ENCODE measurements at regions not wholly inside any gene's neighbourhood (a gene's known extent, or its start where the extent isn't known, plus 50 kb on each side); places are given as distances from the start of the nearest gene placed in this dataset.

DNA sequence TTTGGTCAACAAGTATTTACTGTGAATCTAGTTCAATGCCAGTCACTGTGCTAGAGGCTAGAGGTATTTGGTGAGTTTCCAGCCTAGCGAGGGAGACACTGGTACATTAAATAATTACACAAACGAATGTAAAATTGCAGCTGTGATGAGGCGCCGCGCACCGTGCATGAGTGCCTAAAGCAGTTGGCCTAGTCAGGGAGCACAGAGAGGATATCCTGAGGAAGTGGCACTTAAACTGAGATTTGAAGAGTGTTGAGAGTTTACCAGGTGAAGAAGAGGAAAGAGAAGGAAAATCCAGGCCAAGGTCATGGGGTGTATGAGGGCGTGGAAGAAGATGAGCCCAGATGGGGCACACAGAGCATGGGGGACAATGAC lies 157.6 kb upstream of the NDUFV2 start:
- no peak for DNase-seq (ENCODE audit: low read depth)

DNA sequence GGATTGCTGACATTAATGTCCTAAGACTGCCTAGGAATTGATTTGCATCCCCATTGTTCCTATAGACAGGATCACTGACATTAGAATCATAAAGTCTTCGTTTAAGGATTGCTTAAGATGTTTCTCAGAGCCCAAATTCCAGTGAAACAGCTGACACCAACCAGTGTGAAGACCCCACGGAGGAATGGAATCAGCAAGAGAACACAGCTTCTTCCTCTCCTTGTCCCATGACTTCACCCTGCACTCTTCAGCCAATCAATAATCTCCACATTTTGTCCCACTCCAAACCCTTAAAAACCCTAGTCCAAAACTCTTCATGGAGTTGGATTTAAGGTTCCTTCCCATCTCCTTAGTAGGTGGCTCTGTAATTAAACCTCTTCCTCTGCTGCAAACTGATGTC lies 157.0 kb upstream of the NDUFV2 start:
- no peak for DNase-seq (ENCODE audit: low read depth)

DNA sequence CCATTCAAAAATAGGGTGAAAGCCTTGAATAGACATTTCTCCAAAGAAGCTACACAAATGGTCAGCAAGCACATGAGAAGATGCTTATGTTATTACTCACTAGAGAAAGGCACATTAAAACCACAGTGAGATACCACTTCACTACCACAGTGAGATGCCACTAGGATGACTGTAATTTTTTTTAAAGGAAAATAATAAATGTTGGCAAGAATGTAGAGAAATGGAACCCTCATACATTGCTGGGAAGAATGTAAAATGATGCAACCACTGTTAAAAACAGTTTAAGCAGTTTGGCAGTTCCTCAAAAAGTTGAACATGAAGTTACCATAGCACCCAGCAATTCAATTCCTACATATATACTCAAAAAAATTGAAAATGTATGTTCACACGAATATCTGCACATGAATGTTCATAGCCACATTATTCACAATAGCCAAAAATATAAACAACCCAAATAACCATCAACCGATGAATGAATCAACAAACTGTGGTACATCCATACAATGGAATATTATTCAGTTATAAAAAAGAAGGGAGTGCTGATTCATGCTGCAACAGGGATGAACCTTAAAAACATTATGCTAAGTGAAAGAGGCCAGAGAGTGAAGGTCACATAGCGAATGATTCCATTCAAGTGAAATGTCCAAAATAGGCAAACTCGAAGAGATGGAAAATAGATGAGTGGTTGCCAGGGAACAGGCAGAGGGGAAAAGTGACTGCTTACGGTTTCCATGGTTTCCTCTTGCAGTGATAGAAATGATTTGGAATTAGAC lies 156.2 kb upstream of the NDUFV2 start:
- peak; percentile 98 for DNase-seq (ENCODE audit: low read depth)

DNA sequence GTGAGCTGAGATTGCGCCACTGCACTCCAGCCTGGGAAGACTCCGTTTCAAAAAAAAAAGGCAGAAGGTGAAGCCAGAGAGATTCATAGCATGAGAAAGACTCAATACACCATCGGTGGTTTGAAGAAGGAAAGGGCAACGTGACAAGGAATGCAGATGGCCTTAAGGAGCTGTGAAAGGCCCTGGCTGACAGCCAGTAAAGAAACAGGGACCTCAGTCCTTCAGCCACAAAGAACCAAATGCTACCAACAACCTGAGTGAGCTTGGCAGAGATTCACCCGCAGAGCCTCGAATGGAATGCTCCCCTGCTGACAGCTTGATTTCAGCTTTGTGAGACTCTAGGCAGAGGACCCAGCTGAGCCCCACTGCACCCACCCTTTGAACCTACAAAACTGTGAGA lies 154.9 kb upstream of the NDUFV2 start:
- DNase-seq (ENCODE audit: low read depth), result peak; percentile 32

DNA sequence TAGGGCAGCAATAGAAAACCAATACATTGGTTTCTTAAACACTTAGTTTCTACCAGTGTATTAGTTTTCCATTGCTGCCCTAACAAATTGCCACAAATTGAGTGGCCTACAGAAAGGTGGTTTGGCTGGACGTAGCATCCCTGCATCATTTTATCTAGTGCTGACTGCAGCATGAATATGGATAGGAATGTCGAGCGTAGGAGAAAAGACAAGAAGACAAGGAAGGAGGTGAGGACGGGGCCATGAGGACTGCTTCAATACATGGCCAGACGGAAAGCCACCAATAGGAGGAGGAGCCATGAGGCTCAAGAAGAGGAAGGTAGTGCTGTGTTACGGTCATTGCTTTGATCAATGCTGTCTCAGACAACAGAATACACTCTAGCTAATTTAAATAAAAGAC lies 154.5 kb upstream of the NDUFV2 start:
- no peak for DNase-seq (ENCODE audit: low read depth)

DNA sequence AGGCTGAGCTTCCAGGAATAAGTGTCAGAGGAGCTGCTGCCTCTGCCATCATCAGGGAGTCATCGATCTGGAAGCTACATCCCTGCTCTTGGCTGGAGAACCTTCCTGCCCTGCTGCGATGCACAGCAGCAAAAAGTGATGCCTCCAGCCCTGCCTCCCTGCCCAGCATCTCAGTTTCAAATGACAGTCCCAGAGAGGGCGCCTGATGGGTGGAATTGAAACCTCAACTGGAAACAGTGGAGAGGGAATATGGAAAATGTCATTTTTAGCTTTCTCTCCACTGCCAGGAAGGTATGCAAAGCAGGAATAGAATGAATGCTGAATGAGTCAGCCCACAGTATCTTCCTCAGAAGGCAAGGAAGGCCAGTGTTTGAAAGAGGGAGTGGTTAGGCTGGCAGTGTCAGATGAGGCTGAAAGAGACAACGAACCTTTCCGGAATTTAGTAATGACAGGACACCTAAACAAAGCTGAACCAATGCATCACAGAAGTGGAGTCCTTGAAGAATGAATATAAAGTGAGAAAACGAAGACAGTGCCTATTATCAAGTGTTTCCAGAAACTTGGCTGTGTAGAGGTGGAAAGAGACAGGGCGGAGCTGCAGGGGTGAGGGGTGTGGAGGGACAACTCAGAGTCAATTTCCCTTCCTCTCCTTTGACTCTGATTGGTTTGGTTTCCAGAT lies 153.9 kb upstream of the NDUFV2 start:
- peak; percentile 89 for DNase-seq (ENCODE audit: low read depth)

DNA sequence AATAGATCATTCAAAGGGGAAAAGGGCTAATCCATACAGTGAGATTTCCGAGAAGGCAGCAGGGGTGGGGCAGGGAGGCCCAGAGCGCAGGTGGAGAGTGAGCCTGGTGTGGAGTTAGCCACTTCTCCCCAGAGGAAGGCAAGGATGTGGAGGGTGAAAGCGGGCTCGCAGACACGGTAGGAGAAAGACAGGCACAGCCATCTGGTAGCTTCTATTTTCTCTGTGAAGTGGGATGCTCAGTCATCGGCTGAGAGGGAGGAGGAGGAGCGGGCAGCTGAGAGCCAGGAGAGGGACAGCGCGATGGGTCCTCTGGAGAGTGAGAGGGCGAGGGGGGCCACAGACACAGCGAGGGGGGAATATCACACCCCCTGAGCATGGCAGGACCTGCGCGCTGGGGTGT lies 153.3 kb upstream of the NDUFV2 start:
- DNase-seq (ENCODE audit: low read depth), result no peak

DNA sequence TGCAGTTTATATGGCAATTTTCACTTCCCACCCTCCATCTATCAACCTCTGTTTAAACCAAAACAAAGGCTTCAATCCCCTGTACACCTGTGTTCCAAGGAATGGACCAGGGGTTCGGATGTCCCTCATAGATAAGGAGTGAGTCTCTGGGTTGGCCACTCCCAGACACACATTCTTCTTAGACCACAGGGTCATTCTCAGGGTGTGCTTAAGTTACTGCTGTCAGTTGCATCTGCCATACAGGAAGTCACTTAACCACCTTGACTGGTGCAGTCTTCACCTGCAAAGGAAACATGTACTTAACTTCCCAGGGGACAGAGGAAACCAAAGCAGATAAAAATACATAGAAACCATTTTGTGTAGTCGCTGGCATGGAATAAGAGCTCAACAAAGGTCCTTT lies 151.0 kb upstream of the NDUFV2 start:
- no peak for DNase-seq (ENCODE audit: low read depth)

DNA sequence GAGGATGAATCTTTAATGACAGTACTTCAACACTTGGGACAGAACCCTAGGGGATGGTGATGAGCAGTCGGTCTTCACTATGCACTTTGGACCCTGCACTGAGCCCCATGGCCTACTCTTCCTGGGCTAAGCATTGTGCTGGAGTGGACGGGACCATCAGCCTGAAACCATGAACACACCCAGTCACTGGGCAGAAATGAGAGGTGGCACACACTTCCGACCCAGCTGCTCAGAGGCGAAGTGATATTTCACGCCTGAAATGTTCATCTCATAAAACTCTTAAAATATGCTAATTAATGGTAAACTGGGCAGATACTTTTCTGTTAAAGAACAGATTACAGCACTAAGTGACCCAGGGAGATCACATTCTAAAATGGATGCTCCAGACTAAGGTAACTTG lies 150.3 kb upstream of the NDUFV2 start:
- no peak for DNase-seq (ENCODE audit: low read depth)

DNA sequence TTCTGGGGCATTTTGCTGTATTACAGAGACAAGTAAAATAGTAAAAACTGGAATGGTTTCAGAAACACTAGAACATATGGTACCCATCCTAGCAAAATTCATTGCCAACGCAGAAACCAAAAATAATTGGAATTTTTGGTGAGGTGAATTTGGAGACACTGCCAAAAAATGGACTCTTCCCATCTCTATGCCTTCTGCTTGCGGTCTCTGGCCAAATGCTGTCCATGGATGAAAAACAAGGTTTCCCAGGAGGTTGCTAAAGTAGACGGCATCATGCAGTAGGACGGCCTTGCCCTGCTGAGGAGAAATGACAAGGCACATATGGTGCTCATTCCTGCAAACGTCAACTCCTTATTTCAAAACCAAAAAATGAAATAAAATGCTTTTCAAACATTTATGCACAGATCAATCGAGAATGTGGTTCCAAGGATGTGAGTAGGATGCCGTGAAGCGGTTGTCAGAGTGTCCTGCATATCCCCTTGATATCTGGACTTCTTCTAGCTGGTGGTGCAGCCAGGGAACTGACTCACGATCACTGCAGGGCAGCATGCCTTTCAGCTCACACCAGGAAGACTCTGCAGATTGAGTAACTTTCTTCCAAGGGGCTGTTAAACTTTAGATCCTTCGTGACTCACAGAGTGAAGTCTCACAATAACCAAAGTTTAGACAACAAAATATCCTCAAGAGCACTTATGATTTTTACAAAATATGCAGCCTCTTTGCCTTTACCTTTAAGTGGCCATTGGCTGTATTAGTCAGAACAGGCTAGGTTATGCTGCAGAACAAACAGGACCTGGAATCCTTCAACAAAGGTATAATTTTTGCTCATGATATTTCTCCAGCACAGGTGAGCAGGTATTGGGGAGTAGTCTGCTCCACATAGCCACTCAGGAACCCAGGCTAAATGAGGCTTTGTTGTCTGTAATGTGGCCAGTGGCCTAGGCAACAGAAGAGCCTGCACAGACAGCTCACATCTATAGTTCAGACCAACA lies 149.4 kb upstream of the NDUFV2 start:
- DNase-seq (ENCODE audit: low read depth), result peak; percentile 96

DNA sequence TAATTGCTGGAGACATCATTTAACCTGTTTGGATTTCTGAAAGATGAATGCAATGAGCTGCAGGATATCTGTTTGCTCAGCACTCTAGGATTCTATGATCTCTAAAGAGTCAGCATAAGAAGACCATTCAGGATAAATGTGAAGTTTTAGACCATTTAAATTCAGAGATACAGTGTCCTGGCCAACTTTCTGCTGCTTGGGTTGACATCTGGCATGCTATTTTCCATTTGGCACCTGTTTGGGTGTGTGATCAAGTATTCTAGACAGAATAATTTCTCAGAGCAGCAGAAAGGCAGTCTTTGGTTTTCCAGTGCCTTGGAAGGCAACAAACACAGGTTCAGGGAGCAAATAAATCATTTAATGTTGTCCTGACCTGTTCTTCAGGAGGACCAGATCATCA lies 144.8 kb upstream of the NDUFV2 start:
- DNase-seq (ENCODE audit: low read depth), result no peak

DNA sequence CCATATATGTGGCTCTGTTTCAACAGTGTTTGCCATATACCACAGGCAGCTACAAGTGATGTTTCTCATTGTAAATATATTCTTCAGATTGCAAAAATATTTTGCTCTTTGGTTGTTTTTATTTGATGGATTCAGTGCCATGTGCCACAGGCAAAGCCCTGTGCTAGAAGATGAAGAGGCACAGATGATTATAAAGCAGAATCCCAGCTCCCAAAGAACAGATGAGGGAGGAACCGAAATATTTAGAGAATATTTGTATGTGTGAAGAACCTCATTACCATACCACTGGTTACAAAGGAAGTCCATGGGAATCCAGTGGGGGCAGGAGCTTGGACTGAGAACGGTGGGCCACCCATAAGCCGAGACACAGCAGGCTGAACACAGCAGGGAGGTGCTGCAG lies 143.8 kb upstream of the NDUFV2 start:
- no peak for DNase-seq (ENCODE audit: low read depth)

DNA sequence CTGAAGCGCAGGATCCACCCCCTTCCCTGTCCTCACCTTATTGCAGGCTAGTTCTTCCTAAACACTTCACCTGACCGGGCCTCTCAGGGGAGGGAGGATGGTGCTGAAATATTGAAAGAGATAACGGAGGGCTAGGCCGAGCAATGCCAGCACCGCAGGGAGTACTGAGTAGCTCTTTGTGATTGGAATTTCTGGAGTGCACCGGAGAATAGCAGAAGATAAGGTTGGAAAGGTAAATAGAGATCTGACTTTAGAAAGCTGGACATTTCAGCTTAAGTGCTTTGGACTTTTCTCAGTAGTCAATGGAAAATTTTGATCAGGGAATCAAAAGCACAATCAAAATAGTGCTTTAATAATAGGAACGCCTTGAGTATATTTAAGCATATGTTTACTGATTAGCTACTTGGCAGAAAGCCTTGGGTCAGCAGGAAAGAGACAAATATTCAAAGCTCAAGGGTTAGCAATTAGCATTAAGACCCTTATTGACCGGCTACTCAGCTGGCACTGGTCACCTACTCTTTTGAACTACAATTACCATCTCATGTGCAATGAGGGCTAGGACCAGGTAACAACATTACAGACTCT lies 142.9 kb upstream of the NDUFV2 start:
- DNase-seq (ENCODE audit: low read depth), result no peak

DNA sequence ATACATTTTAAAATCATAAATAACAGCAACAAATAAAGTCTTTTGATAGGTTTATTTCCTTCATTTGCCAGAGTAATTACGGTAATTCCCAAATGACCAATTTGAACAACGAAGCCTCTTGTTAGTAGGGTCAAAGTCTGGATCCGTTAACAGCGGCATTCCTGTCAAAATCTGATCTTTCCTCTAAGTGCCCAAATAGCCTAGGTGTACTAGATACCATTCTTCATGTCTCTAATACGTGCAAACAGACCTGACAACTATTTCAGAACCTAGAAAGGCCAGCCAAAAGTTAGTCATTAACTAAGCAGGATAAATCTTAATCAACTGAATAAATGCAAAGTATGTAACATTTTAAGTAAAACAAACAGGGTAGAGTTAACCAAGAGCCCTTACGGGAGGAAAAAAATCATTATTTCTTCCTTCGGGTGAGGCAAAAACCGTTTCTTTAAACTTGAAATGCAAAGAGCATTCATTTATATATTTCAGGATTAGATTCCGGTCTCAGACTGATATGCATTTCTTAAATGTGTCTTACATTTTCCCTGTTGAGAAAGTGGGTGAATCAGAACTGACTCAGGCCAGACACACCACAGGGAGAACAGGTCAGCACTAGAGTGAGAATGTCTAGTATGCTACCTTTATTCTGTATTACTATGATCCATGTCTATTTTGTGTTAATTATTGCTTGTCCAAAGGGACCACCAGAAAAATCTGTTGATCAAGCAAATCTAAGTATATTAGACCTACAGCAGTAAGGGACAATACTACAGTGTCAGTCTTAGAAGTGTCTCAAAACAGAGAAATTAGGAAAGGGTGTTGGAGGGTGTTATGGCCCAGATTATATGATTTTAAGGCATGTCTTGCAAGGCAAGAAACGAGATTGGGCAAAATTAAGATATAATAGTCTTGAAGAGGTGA lies 141.5 kb upstream of the NDUFV2 start:
- DNase-seq (ENCODE audit: low read depth), result peak; percentile 50

DNA sequence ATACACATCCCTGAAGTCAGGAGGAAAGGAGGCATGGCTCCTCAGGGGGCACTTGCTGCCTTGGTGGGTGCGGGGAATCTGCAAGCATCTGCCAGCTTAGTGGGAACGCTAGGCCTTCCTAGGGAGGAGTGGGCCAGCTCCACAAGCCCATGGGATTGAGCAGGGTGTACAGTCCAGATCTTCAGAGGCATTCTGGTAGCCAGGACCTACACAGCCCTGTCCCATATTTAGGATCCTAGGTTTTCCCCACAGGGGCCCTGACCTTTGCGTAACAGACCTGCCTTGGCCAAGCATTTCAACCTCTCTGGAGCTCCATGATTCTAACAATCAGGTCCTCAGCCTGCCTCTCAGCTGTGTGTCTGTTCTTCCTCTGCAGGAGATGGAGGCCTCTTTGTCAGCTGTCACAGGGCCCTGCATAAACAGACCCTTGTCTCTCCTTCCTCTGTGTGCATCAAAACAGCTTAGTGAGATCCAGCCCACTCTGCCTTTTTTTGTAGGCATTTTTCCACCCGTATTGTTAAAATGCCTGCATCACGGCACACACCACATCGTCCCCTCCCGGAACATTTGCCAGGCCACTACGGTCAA lies 140.2 kb upstream of the NDUFV2 start:
- no peak for DNase-seq (ENCODE audit: low read depth)

DNA sequence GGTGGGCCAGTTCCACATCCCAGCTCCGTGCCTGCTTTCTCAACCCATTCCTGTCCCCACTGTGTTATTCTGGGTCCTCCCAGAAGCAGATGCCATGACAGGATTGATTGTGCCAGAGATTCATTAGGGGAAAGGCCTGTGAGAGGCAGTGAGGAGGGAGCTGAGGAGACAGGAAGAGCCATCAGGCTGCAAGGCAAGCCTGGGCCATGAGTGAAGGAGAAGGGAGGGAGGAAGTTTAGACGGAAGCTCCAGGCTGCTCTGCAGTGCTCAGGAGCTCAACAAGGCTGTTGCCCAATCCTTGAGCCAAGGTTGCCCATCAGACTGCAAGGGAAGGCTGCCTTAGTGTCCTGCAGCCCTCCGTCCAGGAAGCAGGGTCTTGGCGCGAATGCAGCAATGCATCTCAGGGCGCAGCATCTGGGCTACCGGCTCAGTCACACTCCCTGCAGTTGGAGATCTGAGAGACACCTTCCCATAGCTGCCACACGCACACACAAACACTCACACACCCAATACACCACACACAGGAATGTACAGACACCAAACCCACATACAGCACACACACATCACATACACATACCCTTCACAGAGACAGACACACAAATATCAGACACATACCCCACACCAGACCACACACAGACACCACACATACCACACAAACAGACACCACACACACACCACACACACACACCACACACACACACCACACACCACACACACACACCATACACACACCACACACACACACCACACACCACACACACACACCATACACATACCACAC lies 139.5 kb upstream of the NDUFV2 start:
- DNase-seq (ENCODE audit: low read depth), result no peak

DNA sequence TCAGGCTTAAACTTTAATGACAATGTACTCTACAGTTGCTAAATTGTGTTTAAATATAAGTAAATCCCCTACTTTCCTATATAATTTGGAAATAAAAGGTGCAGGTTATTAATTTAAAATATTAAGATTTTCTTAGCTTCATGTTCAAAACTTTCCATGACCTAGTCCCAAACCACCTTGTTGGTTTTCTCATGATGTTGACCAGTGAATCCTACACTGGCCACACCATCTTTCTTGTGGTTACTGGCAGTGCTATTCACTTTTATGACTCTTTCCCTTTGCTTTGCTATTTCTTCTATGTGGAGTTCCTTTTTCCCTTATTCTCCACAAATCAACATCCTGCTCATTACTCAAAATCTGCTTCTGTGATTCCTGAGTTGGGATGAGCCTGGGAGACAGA lies 138.6 kb upstream of the NDUFV2 start:
- no peak for DNase-seq (ENCODE audit: low read depth)

DNA sequence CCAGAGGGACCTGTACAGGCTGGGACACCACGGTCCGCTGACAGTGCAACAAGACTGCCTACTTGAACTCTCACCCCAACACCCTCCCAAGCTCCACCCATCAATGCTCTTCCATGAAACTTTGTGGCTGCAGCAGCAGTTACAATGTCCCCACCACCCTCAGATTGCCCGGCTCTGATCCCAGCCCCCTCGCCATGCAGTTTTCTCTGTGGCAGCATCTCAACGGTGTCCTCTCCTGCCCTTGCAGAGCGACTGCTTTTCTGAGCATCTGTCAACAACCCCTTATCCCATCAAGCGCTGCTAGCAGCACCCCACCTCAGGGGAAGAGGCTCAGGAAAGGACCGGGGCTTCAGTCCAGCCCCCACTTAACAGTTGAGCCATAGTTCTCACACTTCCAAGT lies 137.1 kb upstream of the NDUFV2 start:
- DNase-seq (ENCODE audit: low read depth), result no peak

DNA sequence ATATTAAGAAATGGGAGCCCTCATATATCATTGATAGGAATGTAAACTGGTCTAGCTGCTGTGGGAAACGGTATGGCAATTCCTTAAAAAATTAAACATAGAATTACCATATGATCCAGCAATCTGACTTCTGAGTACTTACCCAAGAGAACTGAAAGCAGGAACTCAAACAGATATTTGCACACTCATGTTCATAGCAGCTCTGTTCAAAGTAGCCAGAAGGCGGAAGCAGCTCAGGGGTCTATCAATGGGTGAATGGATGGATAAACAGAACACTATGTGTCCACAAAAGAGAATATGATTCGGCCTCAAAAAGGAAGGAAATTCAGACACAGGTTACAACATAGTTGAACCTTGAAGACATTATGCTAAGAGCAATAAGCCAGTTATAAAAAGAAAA lies 135.7 kb upstream of the NDUFV2 start:
- no peak for DNase-seq (ENCODE audit: low read depth)

DNA sequence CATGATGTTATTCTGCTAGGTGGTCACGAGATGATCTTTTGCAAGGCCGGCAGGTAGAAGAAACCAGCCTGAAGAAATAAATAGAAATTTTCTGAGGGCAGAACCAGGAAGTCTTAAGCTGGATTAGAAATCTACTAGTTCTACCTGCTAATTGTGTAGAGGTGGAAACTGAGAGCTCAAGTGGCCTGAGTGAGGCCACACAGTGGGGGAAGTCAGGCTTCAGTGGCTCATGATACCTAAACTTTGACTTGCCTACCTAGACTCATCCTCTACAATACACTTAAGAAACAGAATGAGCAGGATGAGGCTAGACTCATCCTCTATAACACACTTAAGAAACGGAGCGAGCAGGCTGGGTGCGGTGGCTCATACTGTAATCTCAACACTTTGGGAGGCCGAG lies 134.9 kb upstream of the NDUFV2 start:
- DNase-seq (ENCODE audit: low read depth), result no peak

Measured in fibroblast of gingiva (primary cell).